ENCODE measurements at regions not wholly inside any gene's neighbourhood (a gene's known extent, or its start where the extent isn't known, plus 50 kb on each side); places are given as distances from the start of the nearest gene placed in this dataset.

- Histone ChIP-seq H3K9me3 (no peaks in the 10 kb centered on the region), H3K27ac (no peak overlapping the region), H3K4me2 (no peak overlapping the region), H3K4me1 (no peaks in the 10 kb centered on the region), H3K4me3 (no peak overlapping the region)
- POLR2A ChIA-PET: no interaction called here
- WGBS (ENCODE audit: missing lambda C conversion rate): 33% methylated on average over 3 of the region's 3 CpGs
- DNase-seq (ENCODE audit: low read depth in 1 of 2, low spot score in 1 of 2): no peak
- CTCF ChIA-PET: no interaction called here
- no peak for TF ChIP-seq RNF2 (IDR thresholded peaks at IDR 0.05; ENCODE audit: borderline replicate concordance, low read depth)
- no peak for TF ChIP-seq PHF8 (IDR thresholded peaks at IDR 0.05; ENCODE audit: borderline replicate concordance, low read depth)
- TF ChIP-seq EP300 (IDR thresholded peaks at IDR 0.05): no peak
- TF ChIP-seq JUN (IDR thresholded peaks at IDR 0.05): no peak
- no peak for TF ChIP-seq HOXB5 (CRISPR knock-in tag; IDR thresholded peaks at IDR 0.05)
- TF ChIP-seq ESRRA (IDR thresholded peaks at IDR 0.05; ENCODE audit: borderline replicate concordance, low read length): no peak
- no peak for TF ChIP-seq BCL3 (IDR thresholded peaks at IDR 0.05)
- no peak for TF ChIP-seq PBX3 (IDR thresholded peaks at IDR 0.05)
- no peak for TF ChIP-seq POLR2A (IDR thresholded peaks at IDR 0.05; ENCODE audit: low read length)
- TF ChIP-seq HOXA7 (CRISPR knock-in tag; IDR thresholded peaks at IDR 0.05): no peak
- no peak for TF ChIP-seq CEBPB (IDR thresholded peaks at IDR 0.05)
- no peak for TF ChIP-seq E2F6 (IDR thresholded peaks at IDR 0.05; ENCODE audit: borderline replicate concordance, low read depth)
- TF ChIP-seq MAZ (IDR thresholded peaks at IDR 0.05; ENCODE audit: borderline replicate concordance, low read depth, low read length): no peak
- no peak for TF ChIP-seq SREBF2 (IDR thresholded peaks at IDR 0.05)
- no peak for ATAC-seq
- FAIRE-seq: no peak
These were observed 111.1 kb upstream of the DTNBP1 start for GRCh38 chr6:15773806-15774410.

- Histone ChIP-seq H3K27ac (no peak overlapping the region), H3K9me3 (no peaks in the 10 kb centered on the region), H3K4me3 (no peak overlapping the region), H3K4me2 (no peak overlapping the region), H3K4me1 (peaks cover 7% of the 10 kb centered on the region; the same call in 2 of the 3 replicates)
- TF ChIP-seq USF2 (IDR thresholded peaks at IDR 0.05) (no peak), ZSCAN20 (CRISPR knock-in tag; IDR thresholded peaks at IDR 0.05) (no peak), NPAS2 (CRISPR knock-in tag; IDR thresholded peaks at IDR 0.05; ENCODE audit: borderline replicate concordance) (no peak), RCOR1 (IDR thresholded peaks at IDR 0.05; ENCODE audit: low read depth, low read length) (no peak), RFX5 (IDR thresholded peaks at IDR 0.05) (no peak), BHLHE40 (IDR thresholded peaks at IDR 0.05; ENCODE audit: low read depth, low read length) (no peak), KDM1A (IDR thresholded peaks at IDR 0.05; ENCODE audit: low read depth) (no peak), HOXB5 (CRISPR knock-in tag; IDR thresholded peaks at IDR 0.05) (no peak)
- CTCF ChIA-PET: interaction anchor here (0.8 to 1.4 kb wide), 2 partner anchors 68 to 78 kb away, joined by 3 read pairs; no protein-coding TSS in a partner anchor
- ATAC-seq: no peak
- 54% methylated on average over 4 of the region's 4 CpGs for WGBS (ENCODE audit: missing lambda C conversion rate)
- POLR2A ChIA-PET: no interaction called here
- DNase-seq (ENCODE audit: low read depth in 1 of 2, low spot score in 1 of 2): no peak
- FAIRE-seq: no peak
These were observed 107.7 kb upstream of the DTNBP1 start for GRCh38 chr6:15770347-15771143.

Data from A549 (cell line).